H1 (cell line): ENCODE measurements at regions not wholly inside any gene's neighbourhood (a gene's known extent, or its start where the extent isn't known, plus 50 kb on each side); places are given as distances from the start of the nearest gene placed in this dataset.

Source experiments
- CTCF ChIA-PET: fragments of 300-600 bp; sonication (Branson Sonifier 250); formaldehyde crosslinking; loops from one replicate; lab custom pipeline; 2021; ENCODE audit not compliant: partially characterized antibody; lab: Charles Lee
- POLR2A ChIA-PET: fragments of 300-600 bp; sonication (Branson Sonifier 250); formaldehyde crosslinking; loops from one replicate; lab custom pipeline; 2021; ENCODE audit warnings: inconsistent platforms; ENCODE audit not compliant: partially characterized antibody; lab: Charles Lee
- DNase-seq, 2 experiments: peaks; one replicate each; pipeline versions ENCODE4 v3.0.0 to v3.0.0-alpha.2; 2010 to 2022; ENCODE audit warnings: low spot score in 2 of 2, low read depth in 1 of 2, mixed read lengths in 1 of 2
- FAIRE-seq: peaks from 2 replicates; lab custom pipeline; 2011; peaks lifted over from hg19 to GRCh38; lab: Jason Lieb, UNC
- H2AFZ ChIP-seq: 2 replicates; pipeline ENCODE4 v1.8.1; 2012; ENCODE audit warnings: low read length, inconsistent platforms
- H2AK5ac ChIP-seq: 2 replicates; pipeline ENCODE4 v1.6.1; 2013; ENCODE audit warnings: low read depth, low read length
- H2BK120ac ChIP-seq: replicated peaks from 2 replicates; pipeline ENCODE3; 2013; ENCODE audit warnings: low read depth, low read length, inconsistent platforms
- H2BK12ac ChIP-seq: 2 replicates; pipeline ENCODE4 v1.6.1; 2013; ENCODE audit warnings: low read depth, low read length
- H2BK15ac ChIP-seq: 2 replicates; pipeline ENCODE4 v1.6.1; 2013; ENCODE audit warnings: low read length
- H2BK20ac ChIP-seq: 2 replicates; pipeline ENCODE4 v1.6.1; 2013; ENCODE audit warnings: low read length
- H2BK5ac ChIP-seq: 2 replicates; pipeline ENCODE4 v1.6.1; 2013; ENCODE audit warnings: low read depth, low read length
- H3K14ac ChIP-seq: 2 replicates; pipeline ENCODE4 v1.6.1; 2013; ENCODE audit warnings: inconsistent platforms; ENCODE audit not compliant: insufficient read length
- H3K18ac ChIP-seq: 2 replicates; pipeline ENCODE4 v1.6.1; 2013; ENCODE audit warnings: low read length; ENCODE audit errors: extremely low read depth
- H3K23ac ChIP-seq: 2 replicates; pipeline ENCODE4 v1.6.1; 2013; ENCODE audit warnings: inconsistent platforms; ENCODE audit not compliant: insufficient read length
- H3K23me2 ChIP-seq: 2 replicates; pipeline ENCODE4 v1.6.1; 2013; ENCODE audit warnings: low read depth, low read length
- H3K27ac ChIP-seq: 2 replicates; pipeline ENCODE4 v1.6.1; 2011; ENCODE audit warnings: low read depth, low read length, inconsistent platforms
- H3K27me3 ChIP-seq, 4 experiments: replicated peaks in 1 of 4; 1 replicate in 1 of 4; 2 replicates in 3 of 4; pipeline versions ENCODE4 v1.6.1 to v1.8.1; 2011 to 2013; ENCODE audit warnings: low read length in 3 of 4, mild to moderate bottlenecking in 3 of 4, inconsistent platforms in 2 of 4, mixed read lengths in 2 of 4, moderate library complexity in 1 of 4; ENCODE audit not compliant: control insufficient read depth in 3 of 4, insufficient read depth in 3 of 4; ENCODE audit errors: extremely low read depth in 1 of 4
- H3K36me3 ChIP-seq, 4 experiments: 2 replicates each; pipeline versions ENCODE4 v1.6.1 to v1.8.1; 2011 to 2013; ENCODE audit warnings: mild to moderate bottlenecking in 4 of 4, low read length in 3 of 4, moderate library complexity in 2 of 4, control low read depth in 1 of 4, inconsistent platforms in 1 of 4; ENCODE audit not compliant: insufficient read depth in 4 of 4, control insufficient read depth in 2 of 4
- H3K4ac ChIP-seq: replicated peaks from 2 replicates; pipeline ENCODE3; 2013; ENCODE audit warnings: low read length, low read depth, mixed read lengths, inconsistent platforms; ENCODE audit not compliant: insufficient read length
- H3K4me1 ChIP-seq, 4 experiments: replicated peaks in 1 of 4; 1 replicate in 1 of 4; 2 replicates in 3 of 4; pipeline versions ENCODE4 v1.6.1 to v1.8.1; 2011 to 2013; ENCODE audit warnings: low read length in 3 of 4, inconsistent platforms in 2 of 4, mixed read lengths in 1 of 4; ENCODE audit not compliant: insufficient read depth in 4 of 4, control insufficient read depth in 3 of 4
- H3K4me2 ChIP-seq, 2 experiments: 2 replicates each; pipeline versions ENCODE4 v1.6.1 to v1.8.1; 2011 to 2013; ENCODE audit warnings: low read depth in 2 of 2, low read length in 2 of 2, control low read depth in 1 of 2, inconsistent platforms in 1 of 2, mild to moderate bottlenecking in 1 of 2; ENCODE audit not compliant: insufficient read depth in 1 of 2
- H3K4me3 ChIP-seq, 4 experiments: fragments of 200-600, 300-600 bp in 1 of 4; sonication (generic), shearing (Covaris generic), sonication (Bioruptor Twin) in 1 of 4; 2 replicates each; pipeline versions ENCODE4 v1.5.1 to v1.8.1; 2011 to 2016; ENCODE audit warnings: low read length in 4 of 4, low read depth in 3 of 4, control low read depth in 2 of 4, inconsistent platforms in 2 of 4, mild to moderate bottlenecking in 2 of 4, mixed read lengths in 1 of 4, moderate library complexity in 1 of 4; ENCODE audit not compliant: insufficient read depth in 2 of 4; ENCODE audit errors: extremely low read depth in 1 of 4
- H3K56ac ChIP-seq: replicated peaks from 2 replicates; pipeline ENCODE3; 2013; ENCODE audit warnings: low read depth, mild to moderate bottlenecking, mixed read lengths, low read length, inconsistent platforms; ENCODE audit not compliant: insufficient read length
- H3K79me1 ChIP-seq: 2 replicates; pipeline ENCODE4 v1.6.1; 2013; ENCODE audit warnings: low read depth, low read length, control low read depth
- H3K79me2 ChIP-seq, 2 experiments: 2 replicates each; pipeline versions ENCODE4 v1.6.1 to v1.8.1; 2012 to 2013; ENCODE audit warnings: low read length in 2 of 2, mild to moderate bottlenecking in 2 of 2, inconsistent platforms in 1 of 2; ENCODE audit not compliant: insufficient read depth in 2 of 2, control insufficient read depth in 1 of 2
- H3K9ac ChIP-seq, 4 experiments: replicated peaks in 1 of 4; 1 replicate in 1 of 4; 2 replicates in 3 of 4; pipeline versions ENCODE4 v1.6.1 to v1.8.1; 2011 to 2013; ENCODE audit warnings: low read depth in 3 of 4, low read length in 3 of 4, control low read depth in 2 of 4, mild to moderate bottlenecking in 2 of 4, moderate library complexity in 2 of 4, inconsistent platforms in 1 of 4; ENCODE audit errors: extremely low read depth in 1 of 4
- H3K9me3 ChIP-seq, 2 experiments: 2 replicates each; pipeline versions ENCODE4 v1.6.1 to v1.8.1; 2012 to 2013; ENCODE audit warnings: mild to moderate bottlenecking in 2 of 2, moderate library complexity in 2 of 2, control low read depth in 1 of 2, inconsistent platforms in 1 of 2, low read depth in 1 of 2, low read length in 1 of 2, mixed read lengths in 1 of 2; ENCODE audit not compliant: insufficient read depth in 2 of 2
- H4K20me1 ChIP-seq, 2 experiments: replicated peaks in 1 of 2; 2 replicates each; pipeline versions ENCODE3 to v1.8.1; 2011 to 2013; ENCODE audit warnings: inconsistent platforms in 2 of 2, low read length in 2 of 2, mild to moderate bottlenecking in 1 of 2; ENCODE audit not compliant: insufficient read depth in 2 of 2, control insufficient read depth in 1 of 2
- H4K5ac ChIP-seq: 2 replicates; pipeline ENCODE4 v1.6.1; 2013; ENCODE audit warnings: low read length, low read depth, mixed read lengths, inconsistent platforms; ENCODE audit not compliant: insufficient read length
- H4K8ac ChIP-seq: 2 replicates; pipeline ENCODE4 v1.8.0; 2013; ENCODE audit warnings: mild to moderate bottlenecking, moderate library complexity, low read length, inconsistent platforms; ENCODE audit not compliant: insufficient read depth; ENCODE audit errors: extremely low read depth
- H4K91ac ChIP-seq: replicated peaks from 2 replicates; pipeline ENCODE3; 2013; ENCODE audit warnings: low read length, mixed read lengths, inconsistent platforms; ENCODE audit not compliant: insufficient read length
- ASH2L ChIP-seq: fragments of 200-600, 300-600 bp; sonication (generic); IDR thresholded peaks from one replicate; pipeline ENCODE4 v1.7.1; 2017; ENCODE audit warnings: low read length
- BACH1 ChIP-seq: IDR thresholded peaks from 2 replicates; pipeline ENCODE4 v1.6.1; 2012; ENCODE audit warnings: low read length, improper control_type of control experiment
- CBX5 ChIP-seq: fragments of 300-800, 300-1000 bp; sonication (generic); IDR thresholded peaks from 2 replicates; pipeline ENCODE4 v1.7.1; 2016; ENCODE audit warnings: antibody characterized with exemption, low read length, low read depth
- CBX8 ChIP-seq: fragments of 300-800, 300-1000 bp; sonication (generic); IDR thresholded peaks from 2 replicates; pipeline ENCODE4 v1.7.1; 2016; ENCODE audit warnings: low read depth, low read length, borderline replicate concordance
- EZH2 ChIP-seq: fragments of 200-600 bp; sonication (generic); IDR thresholded peaks from 2 replicates; pipeline ENCODE4 v1.7.1; 2012; ENCODE audit warnings: low read depth, mild to moderate bottlenecking, moderate library complexity, low read length, inconsistent platforms; ENCODE audit not compliant: severe bottlenecking
- JUND ChIP-seq: IDR thresholded peaks from 2 replicates; pipeline ENCODE4 v1.6.1; 2011; ENCODE audit warnings: mild to moderate bottlenecking, improper control_type of control experiment, low read length
- MAX ChIP-seq: IDR thresholded peaks from 2 replicates; pipeline ENCODE4 v1.6.1; 2012; ENCODE audit warnings: inconsistent platforms
- POLR2AphosphoS5 ChIP-seq: IDR thresholded peaks from 2 replicates; pipeline ENCODE4 v1.6.1; 2011; ENCODE audit warnings: low read depth, low read length
- SIN3A ChIP-seq, 2 experiments: IDR thresholded peaks in 1 of 2; conservative IDR thresholded peaks in 1 of 2; 2 replicates each; pipeline ENCODE4 v1.6.1; 2011 to 2012; ENCODE audit warnings: low read length in 2 of 2, improper control_type of control experiment in 1 of 2, low read depth in 1 of 2, mild to moderate bottlenecking in 1 of 2
- SP2 ChIP-seq: IDR thresholded peaks from 2 replicates; pipeline ENCODE4 v1.6.1; 2012; ENCODE audit warnings: mild to moderate bottlenecking, low read length, inconsistent platforms
- SP4 ChIP-seq: IDR thresholded peaks from 2 replicates; pipeline ENCODE4 v1.6.1; 2012; ENCODE audit warnings: low read length, inconsistent platforms
- SUZ12 ChIP-seq: fragments of 200-600 bp; sonication (generic); IDR thresholded peaks from 2 replicates; pipeline ENCODE4 v1.6.1; 2012; ENCODE audit warnings: mild to moderate bottlenecking, inconsistent platforms, low read length, moderate library complexity, mixed read lengths
- USF2 ChIP-seq: IDR thresholded peaks from 2 replicates; pipeline ENCODE4 v1.6.1; 2011; ENCODE audit warnings: low read length, improper control_type of control experiment
- YY1 ChIP-seq: IDR thresholded peaks from 2 replicates; pipeline ENCODE4 v1.6.1; 2011; ENCODE audit warnings: low read depth, mild to moderate bottlenecking, low read length
- WGBS, 2 experiments: shearing (Covaris generic) in 1 of 2; methylation state at CpG; one replicate each; pipeline versions ENCODE4 v1.1.6 to v1.1.7; 2013 to 2015; ENCODE audit warnings: low lambda C conversion rate in 2 of 2, mixed read lengths in 2 of 2, inconsistent platforms in 1 of 2, low coverage in 1 of 2, missing lambda C conversion rate in 1 of 2; ENCODE audit not compliant: insufficient replicate concordance in 2 of 2, insufficient coverage in 1 of 2, insufficient read length in 1 of 2; ENCODE audit errors: extremely low coverage in 1 of 2, missing lambda C conversion rate in 1 of 2; 5-methylcytosine and 5-hydroxymethylcytosine counted together

GRCh38 chr10:128775743-128776142 lies 649.5 kb upstream of the MKI67 start:
- Histone ChIP-seq H4K91ac (no peak overlapping the region), H4K20me1 (no peaks in the 10 kb centered on the region), H3K36me3 (no peaks in the 10 kb centered on the region), H2AK5ac (0 out of 2 replicates have a peak overlapping the region, but pooled peaks have one; percentile 65), H3K79me1 (no peaks in the 10 kb centered on the region), H3K4me2 (no peak overlapping the region), H3K23me2 (no peaks in the 10 kb centered on the region), H3K14ac (no peak overlapping the region), H3K23ac (no peak overlapping the region), H3K4ac (no peak overlapping the region), H3K56ac (no peak overlapping the region), H3K27ac (no peak overlapping the region), H2BK5ac (no peak overlapping the region), H3K9ac (no peak overlapping the region), H4K5ac (no peak overlapping the region), H3K18ac (no peak overlapping the region), H2AFZ (no peak overlapping the region), H2BK12ac (no peak overlapping the region), H3K27me3 (no peaks in the 10 kb centered on the region), H3K9me3 (peaks cover 5 to 8% of the 10 kb centered on the region in 2 experiments; a peak in 2 of 4 replicates), H4K8ac (no peak overlapping the region), H3K4me3 (no peak overlapping the region), H2BK120ac (no peak overlapping the region), H3K79me2 (no peaks in the 10 kb centered on the region), H2BK20ac (no peak overlapping the region), H2BK15ac (no peak overlapping the region), H3K4me1 (no peaks in the 10 kb centered on the region)
- CTCF ChIA-PET = interaction anchor here (1.5 kb wide), 1 partner anchor 48 kb away, joined by 4 read pairs; no protein-coding TSS in a partner anchor
- 93% methylated on average over 10 of the region's 10 CpGs; no CpG with 5 or more reads in 1 of the 2 experiments for WGBS, 2 experiments
- FAIRE-seq (no peak), DNase-seq (no peak)
- POLR2A ChIA-PET = no interaction called here
- TF ChIP-seq ASH2L (no peak), BACH1 (no peak), JUND (no peak), EZH2 (no peak), POLR2AphosphoS5 (no peak), CBX8 (no peak), MAX (no peak), SIN3A (conservative IDR thresholded peaks at IDR 0.05 in 1 of 2, IDR thresholded peaks at IDR 0.05 in 1 of 2; ENCODE audit: low read depth in 1 of 2, low read length in 2 of 2) (no peak), CBX5 (no peak), USF2 (no peak), SP2 (no peak), YY1 (no peak), SP4 (no peak), SUZ12 (no peak)
